IMR-90 (cell line): ENCODE measurements at regions not wholly inside any gene's neighbourhood (a gene's known extent, or its start where the extent isn't known, plus 50 kb on each side); places are given as distances from the start of the nearest gene placed in this dataset.

Experiments used
- ATAC-seq: fragments of 200-7000 bp; cut with Tn5 transposase; 2 replicates; pipeline ENCODE4 v1.9.1; 2020; ENCODE audit warnings: low read depth, mild to moderate bottlenecking, moderate library complexity
- BruUV-seq: library from RNA; stranded (reverse); fragments of 400-500 nt; replicated peaks from 2 replicates; lab custom pipeline; 2021; lab: Mats Ljungman, UMichigan
- CTCF ChIA-PET: fragments of 300-600 bp; formaldehyde crosslinking; extraction: SDS; loops from one replicate; lab custom pipeline; 2021; ENCODE audit warnings: antibody characterized with exemption; lab: Yijun Ruan, JAX
- POLR2A ChIA-PET: fragments of 300-600 bp; sonication (Branson Sonifier 250); formaldehyde crosslinking; loops from one replicate; lab custom pipeline; 2022; ENCODE audit warnings: antibody characterized with exemption; ENCODE audit not compliant: unreplicated experiment; lab: Charles Lee
- DNase-seq: peaks from one replicate; pipeline ENCODE4 v3.0.0; 2013
- H2AFZ ChIP-seq: replicated peaks from 2 replicates; pipeline ENCODE3; 2013; ENCODE audit warnings: low read length, mild to moderate bottlenecking; ENCODE audit not compliant: poor library complexity
- H2AK5ac ChIP-seq: 2 replicates; pipeline ENCODE4 v1.6.1; 2013; ENCODE audit warnings: low read depth, low read length, inconsistent platforms
- H2AK9ac ChIP-seq: replicated peaks from 2 replicates; pipeline ENCODE3; 2013; ENCODE audit warnings: mild to moderate bottlenecking, low read depth, low read length, moderate library complexity; ENCODE audit not compliant: poor library complexity
- H2BK120ac ChIP-seq: 2 replicates; pipeline ENCODE4 v1.6.1; 2013; ENCODE audit warnings: low read depth, low read length, inconsistent platforms
- H2BK15ac ChIP-seq: 3 replicates; pipeline ENCODE4 v1.6.1; 2013; ENCODE audit warnings: low read depth, low read length, inconsistent platforms
- H2BK20ac ChIP-seq: 2 replicates; pipeline ENCODE4 v1.6.1; 2013; ENCODE audit warnings: low read depth, mild to moderate bottlenecking, inconsistent platforms, low read length, moderate library complexity
- H2BK5ac ChIP-seq: 2 replicates; pipeline ENCODE4 v1.6.1; 2013; ENCODE audit warnings: mild to moderate bottlenecking, low read depth, low read length, inconsistent platforms; ENCODE audit not compliant: poor library complexity, severe bottlenecking
- H3K14ac ChIP-seq: replicated peaks from 2 replicates; pipeline ENCODE4 v1.6.1; 2013; ENCODE audit warnings: low read depth, low read length, inconsistent platforms
- H3K18ac ChIP-seq: 2 replicates; pipeline ENCODE4 v1.6.1; 2013; ENCODE audit warnings: low read depth, low read length, control low read depth
- H3K23ac ChIP-seq: 2 replicates; pipeline ENCODE4 v1.6.1; 2013; ENCODE audit warnings: low read depth, low read length, inconsistent platforms
- H3K27ac ChIP-seq: 2 replicates; pipeline ENCODE4 v1.5.1; 2013; ENCODE audit warnings: mild to moderate bottlenecking, control low read depth, low read length; ENCODE audit not compliant: insufficient read depth
- H3K27me3 ChIP-seq: 2 replicates; pipeline ENCODE4 v1.6.1; 2013; ENCODE audit warnings: low read length; ENCODE audit not compliant: control insufficient read depth, insufficient read depth
- H3K36me3 ChIP-seq: 2 replicates; pipeline ENCODE4 v1.6.1; 2013; ENCODE audit warnings: low read length, mixed read lengths; ENCODE audit not compliant: control insufficient read depth, insufficient read depth
- H3K4ac ChIP-seq: 2 replicates; pipeline ENCODE4 v1.6.1; 2013; ENCODE audit warnings: low read depth, low read length, inconsistent platforms
- H3K4me1 ChIP-seq: 2 replicates; pipeline ENCODE4 v1.6.1; 2013; ENCODE audit warnings: low read length, mixed read lengths; ENCODE audit not compliant: control insufficient read depth, insufficient read depth
- H3K4me2 ChIP-seq: 2 replicates; pipeline ENCODE4 v1.6.1; 2013; ENCODE audit warnings: low read depth, mild to moderate bottlenecking, control low read depth, low read length, moderate library complexity
- H3K4me3 ChIP-seq: 2 replicates; pipeline ENCODE4 v1.5.1; 2013; ENCODE audit warnings: low read depth, mild to moderate bottlenecking, control low read depth, low read length, moderate library complexity; ENCODE audit not compliant: insufficient read depth
- H3K56ac ChIP-seq: 2 replicates; pipeline ENCODE4 v1.6.1; 2013; ENCODE audit warnings: low read length, inconsistent platforms; ENCODE audit not compliant: insufficient read depth; ENCODE audit errors: extremely low read depth
- H3K79me1 ChIP-seq, 2 experiments: 2 replicates each; pipeline ENCODE4 v1.6.1; 2013; ENCODE audit warnings: low read length in 2 of 2, inconsistent platforms in 1 of 2, low read depth in 1 of 2
- H3K9ac ChIP-seq: 2 replicates; pipeline ENCODE4 v1.6.1; 2013; ENCODE audit warnings: low read depth, low read length, control low read depth
- H3K9me1 ChIP-seq: 2 replicates; pipeline ENCODE4 v1.6.1; 2013; ENCODE audit warnings: low read length, inconsistent platforms; ENCODE audit not compliant: insufficient read depth
- H3K9me3 ChIP-seq: 2 replicates; pipeline ENCODE4 v1.6.1; 2013; ENCODE audit warnings: low read length; ENCODE audit not compliant: control insufficient read depth, insufficient read depth
- H4K20me1 ChIP-seq: 2 replicates; pipeline ENCODE4 v1.6.1; 2013; ENCODE audit warnings: low read length, inconsistent platforms; ENCODE audit not compliant: insufficient read depth
- H4K5ac ChIP-seq: 2 replicates; pipeline ENCODE4 v1.6.1; 2013; ENCODE audit warnings: mild to moderate bottlenecking, low read depth, low read length, control low read depth
- H4K8ac ChIP-seq, 2 experiments: 2 replicates each; pipeline ENCODE4 v1.6.1; 2013; ENCODE audit warnings: low read depth in 2 of 2, low read length in 2 of 2, control low read depth in 1 of 2, inconsistent platforms in 1 of 2
- H4K91ac ChIP-seq: 2 replicates; pipeline ENCODE4 v1.6.1; 2013; ENCODE audit warnings: low read depth, low read length, inconsistent platforms; ENCODE audit not compliant: insufficient read depth
- BHLHE40 ChIP-seq: fragments of 150-350 bp; IDR thresholded peaks from 2 replicates; pipeline ENCODE4 v1.6.1; 2016; ENCODE audit warnings: mild to moderate bottlenecking, low read depth, low read length
- CEBPB ChIP-seq: IDR thresholded peaks from 2 replicates; pipeline ENCODE4 v1.6.1; 2012; ENCODE audit warnings: low read depth, low read length, improper control_type of control experiment
- MAFK ChIP-seq: IDR thresholded peaks from 2 replicates; pipeline ENCODE4 v1.6.1; 2012; ENCODE audit warnings: low read depth, low read length, improper control_type of control experiment
- NFE2L2 ChIP-seq: fragments of 150-350 bp; IDR thresholded peaks from 2 replicates; pipeline ENCODE4 v1.6.1; 2016; ENCODE audit warnings: low read depth, mild to moderate bottlenecking, low read length
- POLR2A ChIP-seq: IDR thresholded peaks from 2 replicates; pipeline ENCODE4 v1.6.1; 2012; ENCODE audit warnings: mild to moderate bottlenecking, low read depth, low read length
- RAD21 ChIP-seq: IDR thresholded peaks from 2 replicates; pipeline ENCODE4 v1.6.1; 2012; ENCODE audit warnings: low read length, improper control_type of control experiment
- RCOR1 ChIP-seq: IDR thresholded peaks from 2 replicates; pipeline ENCODE4 v1.6.1; 2012; ENCODE audit warnings: mild to moderate bottlenecking, low read length, improper control_type of control experiment; ENCODE audit not compliant: insufficient replicate concordance
- RFX5 ChIP-seq: IDR thresholded peaks from 2 replicates; pipeline ENCODE4 v1.8.0; 2012; ENCODE audit warnings: low read depth, mild to moderate bottlenecking, low read length, moderate library complexity
- SMC3 ChIP-seq: fragments of 150-350 bp; IDR thresholded peaks from 2 replicates; pipeline ENCODE4 v1.6.1; 2016; ENCODE audit warnings: low read depth, mild to moderate bottlenecking, antibody characterized with exemption, low read length, moderate library complexity
- dilution Hi-C: fragments of 300-500 bp; cut with HindIII; formaldehyde crosslinking; loops from one replicate; pipeline ENCODE4 v1.14.3; 2018; ENCODE audit warnings: low sequenced_read_pairs; ENCODE audit not compliant: unreplicated experiment
- in situ Hi-C: fragments of 300-500 bp; cut with MboI; formaldehyde crosslinking; loops from 3 replicates; pipeline ENCODE4 v1.14.3; 2019; ENCODE audit warnings: low sequenced_read_pairs, inconsistent platforms, mixed read lengths
- intact Hi-C: fragments of 100-400 bp; cut with micrococcal nuclease; formaldehyde crosslinking; loops from 2 replicates; pipeline ENCODE4 v1.10.0; 2022
- TF ChIP-seq, protein P1 (sequence below): conservative IDR thresholded peaks from 2 replicates; pipeline ENCODE4 v1.5.1; 2012; ENCODE audit warnings: mild to moderate bottlenecking, low read depth, low read length, improper control_type of control experiment

DNA sequence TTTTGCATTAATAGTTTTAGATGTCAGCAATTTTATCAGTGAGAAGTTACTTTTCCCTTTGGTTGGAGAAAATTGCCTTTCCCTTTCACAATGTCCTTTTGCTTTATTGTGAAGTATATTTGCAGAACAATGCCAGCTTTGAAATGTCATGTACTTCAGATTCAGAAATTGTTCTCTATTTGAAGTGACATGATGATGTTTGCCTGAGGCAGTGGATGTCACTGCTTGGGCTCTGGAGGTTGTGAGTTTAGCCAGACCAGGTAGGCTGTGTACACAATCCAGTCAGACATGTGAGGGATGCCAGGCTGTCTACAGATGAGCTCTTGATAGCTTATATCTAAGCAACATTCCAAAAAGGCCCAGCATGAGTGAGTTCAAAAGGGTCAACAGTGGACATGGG is 451.9 kb upstream of the FBXO33 start:
- CTCF ChIA-PET, result no interaction called here
- H2BK5ac ChIP-seq, result no peak overlapping the region
- no peak overlapping the region for H4K91ac ChIP-seq
- H3K27ac ChIP-seq, result no peak overlapping the region
- no peaks in the 10 kb centered on the region for H4K20me1 ChIP-seq
- intact Hi-C loops, result no loop called here
- H3K4ac ChIP-seq, result no peak overlapping the region
- H3K18ac ChIP-seq, result no peak overlapping the region
- DNase-seq, result no peak
- H3K36me3 ChIP-seq, result no peaks in the 10 kb centered on the region
- H3K9me1 ChIP-seq, result no peaks in the 10 kb centered on the region
- no peak overlapping the region for H3K23ac ChIP-seq
- H3K9ac ChIP-seq, result no peak overlapping the region
- H3K56ac ChIP-seq, result no peak overlapping the region
- H2BK120ac ChIP-seq, result no peak overlapping the region
- H3K79me1 ChIP-seq, result no peaks in the 10 kb centered on the region
- H3K9me3 ChIP-seq, result peaks cover 16% of the 10 kb centered on the region
- H3K4me2 ChIP-seq, result no peak overlapping the region
- no peak overlapping the region for H4K5ac ChIP-seq
- in situ Hi-C loops, result no loop called here
- no peak overlapping the region for H3K4me3 ChIP-seq
- no peak overlapping the region for H3K14ac ChIP-seq
- POLR2A ChIA-PET, result no interaction called here
- no TSS peak for BruUV-seq
- no peak overlapping the region for H2AFZ ChIP-seq
- no peak overlapping the region for H2BK15ac ChIP-seq
- no peak for TF ChIP-seq RAD21
- no peak for TF ChIP-seq MAFK
- no peak for TF ChIP-seq POLR2A
- no peak for TF ChIP-seq BHLHE40
- no peak for TF ChIP-seq RCOR1
- TF ChIP-seq NFE2L2, result no peak
- no peak for TF ChIP-seq CEBPB
- TF ChIP-seq SMC3, result no peak
- TF ChIP-seq RFX5, result no peak
- TF ChIP-seq, protein P1, sequence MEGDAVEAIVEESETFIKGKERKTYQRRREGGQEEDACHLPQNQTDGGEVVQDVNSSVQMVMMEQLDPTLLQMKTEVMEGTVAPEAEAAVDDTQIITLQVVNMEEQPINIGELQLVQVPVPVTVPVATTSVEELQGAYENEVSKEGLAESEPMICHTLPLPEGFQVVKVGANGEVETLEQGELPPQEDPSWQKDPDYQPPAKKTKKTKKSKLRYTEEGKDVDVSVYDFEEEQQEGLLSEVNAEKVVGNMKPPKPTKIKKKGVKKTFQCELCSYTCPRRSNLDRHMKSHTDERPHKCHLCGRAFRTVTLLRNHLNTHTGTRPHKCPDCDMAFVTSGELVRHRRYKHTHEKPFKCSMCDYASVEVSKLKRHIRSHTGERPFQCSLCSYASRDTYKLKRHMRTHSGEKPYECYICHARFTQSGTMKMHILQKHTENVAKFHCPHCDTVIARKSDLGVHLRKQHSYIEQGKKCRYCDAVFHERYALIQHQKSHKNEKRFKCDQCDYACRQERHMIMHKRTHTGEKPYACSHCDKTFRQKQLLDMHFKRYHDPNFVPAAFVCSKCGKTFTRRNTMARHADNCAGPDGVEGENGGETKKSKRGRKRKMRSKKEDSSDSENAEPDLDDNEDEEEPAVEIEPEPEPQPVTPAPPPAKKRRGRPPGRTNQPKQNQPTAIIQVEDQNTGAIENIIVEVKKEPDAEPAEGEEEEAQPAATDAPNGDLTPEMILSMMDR, result no peak
- H3K27me3 ChIP-seq, result no peaks in the 10 kb centered on the region
- no peak overlapping the region for H4K8ac ChIP-seq
- no peak overlapping the region for H2BK20ac ChIP-seq
- no peak for ATAC-seq
- dilution Hi-C loops, result no loop called here
- H2AK5ac ChIP-seq, result no peak overlapping the region
- H3K4me1 ChIP-seq, result no peaks in the 10 kb centered on the region
- no peak overlapping the region for H2AK9ac ChIP-seq
